Stimulated activated naive CD8-positive, alpha-beta T cell treated with anti-CD3 and anti-CD28 coated beads, Interleukin-15, amount 100 ng/mL, for 72 hours (primary cell): ENCODE measurements at regions not wholly inside any gene's neighbourhood (a gene's known extent, or its start where the extent isn't known, plus 50 kb on each side); places are given as distances from the start of the nearest gene placed in this dataset.

Experiments
- ATAC-seq: fragments of 150-1000 bp; cut with Tn5 transposase; 2 replicates; pipeline ENCODE4 v1.10.0; 2021; ENCODE audit warnings: mild to moderate bottlenecking, moderate library complexity
- DNase-seq, 2 donors: peaks; one replicate each; pipeline ENCODE4 v3.0.0; 2021 to 2022
- H3K27ac Mint-ChIP-seq, 2 donors: one replicate each; pipeline ENCODE4 v1.8.0; 2022; ENCODE audit warnings: mild to moderate bottlenecking in 2 of 2, mixed read lengths in 2 of 2, moderate library complexity in 2 of 2
- H3K27me3 Mint-ChIP-seq: one replicate; pipeline ENCODE4 v1.8.0; 2022; ENCODE audit warnings: mixed read lengths
- H3K4me1 Mint-ChIP-seq: one replicate; pipeline ENCODE4 v1.8.0; 2022; ENCODE audit warnings: mild to moderate bottlenecking, mixed read lengths
- H3K4me3 Mint-ChIP-seq, 2 donors: one replicate each; pipeline ENCODE4 v1.8.0; 2022; ENCODE audit warnings: mild to moderate bottlenecking in 2 of 2, mixed read lengths in 2 of 2, moderate library complexity in 1 of 2
- H3K9me3 Mint-ChIP-seq, 2 donors: one replicate each; pipeline ENCODE4 v1.8.0; 2022; ENCODE audit warnings: mixed read lengths in 2 of 2

- ATAC-seq (no peak), DNase-seq (no peak)
- Mint-ChIP-seq H3K4me1 (peaks cover 82% of the 10 kb centered on the region), H3K4me3 (peak overlapping the region in 1 of 2 donors; percentile 77), H3K9me3 (no peaks in the 10 kb centered on the region), H3K27me3 (no peaks in the 10 kb centered on the region), H3K27ac (peak overlapping the region; percentile 49 to 68)
These were observed 50.1 kb upstream of the TNFAIP3 start for GRCh38 chr6:137816688-137817618.
